ENCODE measurements at regions not wholly inside any gene's neighbourhood (a gene's known extent, or its start where the extent isn't known, plus 50 kb on each side); places are given as distances from the start of the nearest gene placed in this dataset.

GRCh38 chr1:76724816-76725215 is 142.5 kb upstream of the ST6GALNAC5 start:
- no peak for TF ChIP-seq EZH2phosphoT487 (IDR thresholded peaks at IDR 0.05; ENCODE audit: insufficient read depth, low read depth)
- TF ChIP-seq EZH2 (IDR thresholded peaks at IDR 0.05; ENCODE audit: insufficient read depth, poor library complexity, severe bottlenecking), result no peak
